ENCODE measurements at regions not wholly inside any gene's neighbourhood (a gene's known extent, or its start where the extent isn't known, plus 50 kb on each side); places are given as distances from the start of the nearest gene placed in this dataset.

DNA sequence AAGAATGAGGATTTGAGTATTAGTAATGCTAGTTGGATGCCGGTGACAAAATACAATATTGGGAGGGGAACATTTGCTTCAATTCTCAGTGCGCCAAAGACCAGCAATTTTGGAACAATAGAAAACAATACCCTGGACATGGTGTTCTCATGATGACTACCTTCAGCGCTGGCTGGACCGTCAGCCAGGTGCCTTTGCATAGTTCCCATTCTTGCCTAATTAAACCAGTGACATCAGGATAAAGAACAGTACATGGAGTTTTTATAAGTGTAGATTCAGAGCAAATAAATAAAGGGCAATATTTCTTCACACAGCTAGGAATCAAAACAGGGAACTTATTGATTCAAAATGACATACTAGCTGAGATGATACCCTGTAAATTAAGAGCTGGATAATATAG, 404.8 kb upstream of the RORA start:
- TF ChIP-seq, protein P1, sequence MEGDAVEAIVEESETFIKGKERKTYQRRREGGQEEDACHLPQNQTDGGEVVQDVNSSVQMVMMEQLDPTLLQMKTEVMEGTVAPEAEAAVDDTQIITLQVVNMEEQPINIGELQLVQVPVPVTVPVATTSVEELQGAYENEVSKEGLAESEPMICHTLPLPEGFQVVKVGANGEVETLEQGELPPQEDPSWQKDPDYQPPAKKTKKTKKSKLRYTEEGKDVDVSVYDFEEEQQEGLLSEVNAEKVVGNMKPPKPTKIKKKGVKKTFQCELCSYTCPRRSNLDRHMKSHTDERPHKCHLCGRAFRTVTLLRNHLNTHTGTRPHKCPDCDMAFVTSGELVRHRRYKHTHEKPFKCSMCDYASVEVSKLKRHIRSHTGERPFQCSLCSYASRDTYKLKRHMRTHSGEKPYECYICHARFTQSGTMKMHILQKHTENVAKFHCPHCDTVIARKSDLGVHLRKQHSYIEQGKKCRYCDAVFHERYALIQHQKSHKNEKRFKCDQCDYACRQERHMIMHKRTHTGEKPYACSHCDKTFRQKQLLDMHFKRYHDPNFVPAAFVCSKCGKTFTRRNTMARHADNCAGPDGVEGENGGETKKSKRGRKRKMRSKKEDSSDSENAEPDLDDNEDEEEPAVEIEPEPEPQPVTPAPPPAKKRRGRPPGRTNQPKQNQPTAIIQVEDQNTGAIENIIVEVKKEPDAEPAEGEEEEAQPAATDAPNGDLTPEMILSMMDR (IDR thresholded peaks at IDR 0.05; ENCODE audit: poor library complexity, severe bottlenecking): no peak
- no peak for TF ChIP-seq POLR2AphosphoS5 (IDR thresholded peaks at IDR 0.05)
- TF ChIP-seq EP300 (conservative IDR thresholded peaks at IDR 0.05; ENCODE audit: poor library complexity, severe bottlenecking): no peak

All from neural cell (in vitro differentiated cells).